Glomerular endothelial cell (primary cell): ENCODE measurements at regions not wholly inside any gene's neighbourhood (a gene's known extent, or its start where the extent isn't known, plus 50 kb on each side); places are given as distances from the start of the nearest gene placed in this dataset.
"Not testable (repeated sequence)": the region's sequence is repeated elsewhere in the genome, so short reads cannot be mapped to it uniquely, and the experiment has no call there.

Experiments used
- DNase-seq: peaks from one replicate; pipeline ENCODE4 v3.0.0-alpha.2; 2011; ENCODE audit warnings: low read depth, low spot score; ENCODE audit errors: extremely low read depth

GRCh38 chr4:79850626-79851025, 222.4 kb downstream of the ANTXR2 start:
- no peak for DNase-seq

- no peak for DNase-seq
These were observed 224.7 kb downstream of the ANTXR2 start for GRCh38 chr4:79848329-79848728.

- DNase-seq = no peak
These were observed 225.6 kb downstream of the ANTXR2 start for GRCh38 chr4:79847411-79847810.

GRCh38 chr4:79842162-79842561, 230.9 kb downstream of the ANTXR2 start:
- DNase-seq = no peak

- DNase-seq = no peak
These were observed 239.2 kb downstream of the ANTXR2 start for GRCh38 chr4:79833857-79834256.

GRCh38 chr4:79831701-79832514, 241.1 kb downstream of the ANTXR2 start:
- no peak for DNase-seq

GRCh38 chr4:79831119-79831528, 241.9 kb downstream of the ANTXR2 start:
- DNase-seq = no peak

GRCh38 chr4:79827283-79827682, 245.7 kb downstream of the ANTXR2 start:
- DNase-seq = no peak

- DNase-seq = no peak
These were observed 249.8 kb downstream of the ANTXR2 start for GRCh38 chr4:79823148-79823763.

- DNase-seq = no peak
These were observed 252.6 kb downstream of the ANTXR2 start for GRCh38 chr4:79820427-79820826.

GRCh38 chr4:79807933-79808332, 265.1 kb downstream of the ANTXR2 start:
- not testable (repeated sequence) for DNase-seq

- DNase-seq = no peak
These were observed 275.0 kb downstream of the ANTXR2 start for GRCh38 chr4:79798047-79798446.

- DNase-seq = no peak
These were observed 276.1 kb downstream of the ANTXR2 start for GRCh38 chr4:79796948-79797347.

GRCh38 chr4:79788884-79789283, 284.1 kb downstream of the ANTXR2 start:
- DNase-seq = no peak

GRCh38 chr4:79780129-79780528, 292.9 kb downstream of the ANTXR2 start:
- DNase-seq = no peak

- no peak for DNase-seq
These were observed 300.5 kb downstream of the ANTXR2 start for GRCh38 chr4:79772510-79772909.

GRCh38 chr4:79764120-79764519, 308.9 kb downstream of the ANTXR2 start:
- DNase-seq = no peak

- DNase-seq = no peak
These were observed 309.4 kb downstream of the ANTXR2 start for GRCh38 chr4:79763486-79764075.

- DNase-seq = no peak
These were observed 313.2 kb downstream of the ANTXR2 start for GRCh38 chr4:79759793-79760192.

GRCh38 chr4:79757600-79757999, 315.4 kb downstream of the ANTXR2 start:
- DNase-seq = no peak

GRCh38 chr4:79756140-79756895, 316.7 kb downstream of the ANTXR2 start:
- DNase-seq = no peak
